NCI-H82 treated with DMSO at 0.1 percent for 48 hours (cell line): ENCODE measurements at regions not wholly inside any gene's neighbourhood (a gene's known extent, or its start where the extent isn't known, plus 50 kb on each side); places are given as distances from the start of the nearest gene placed in this dataset.

Experiments
- DNase-seq: peaks from one replicate; lab custom pipeline; 2025; ENCODE audit not compliant: unreplicated experiment; lab: John Stamatoyannopoulos, UW

GRCh38 chr10:53749439-53749838 lies 976.9 kb upstream of the MBL2 start:
- DNase-seq, result no peak

DNA sequence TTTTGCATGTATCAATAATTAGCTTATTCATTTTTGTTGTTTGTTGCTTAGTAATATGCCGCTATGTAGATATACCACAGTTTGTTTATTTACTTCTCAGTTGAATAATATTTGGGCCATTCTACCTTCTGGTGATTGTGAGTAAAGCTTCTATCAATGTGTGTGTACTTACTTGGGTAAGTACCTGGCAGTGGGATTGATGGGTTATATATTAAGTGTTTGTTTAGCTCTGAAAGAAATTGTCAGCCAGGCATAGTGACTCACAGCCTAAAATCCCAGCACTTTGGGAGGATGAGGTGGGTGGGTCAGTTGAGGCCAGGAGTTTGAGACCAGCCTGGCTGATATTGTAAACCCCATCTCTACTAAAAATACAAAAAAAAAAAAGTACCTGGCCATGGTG lies 975.7 kb upstream of the MBL2 start:
- no peak for DNase-seq

DNA sequence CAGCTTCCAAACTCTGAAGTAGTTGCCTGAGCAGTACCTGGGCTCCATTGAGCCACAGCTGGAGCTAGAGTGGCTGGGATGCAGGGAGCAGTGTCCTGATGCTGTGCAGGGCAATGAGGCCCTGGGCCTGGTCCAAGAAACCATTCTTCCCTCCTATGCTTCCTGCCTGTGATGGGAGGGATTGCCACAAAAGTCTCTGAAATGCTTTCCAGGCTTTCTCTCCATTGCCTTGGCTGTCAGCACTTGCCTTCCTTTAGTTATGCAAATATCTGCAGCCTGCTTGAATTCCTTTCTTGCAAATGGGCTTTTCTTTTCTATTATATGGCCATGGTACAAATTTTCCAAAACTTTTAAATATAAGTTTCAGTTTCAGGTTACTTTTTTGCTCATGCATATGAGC lies 972.2 kb upstream of the MBL2 start:
- DNase-seq, result no peak

- DNase-seq, result no peak
Observed at GRCh38 chr10:53744176-53744575, 971.6 kb upstream of the MBL2 start.

DNA sequence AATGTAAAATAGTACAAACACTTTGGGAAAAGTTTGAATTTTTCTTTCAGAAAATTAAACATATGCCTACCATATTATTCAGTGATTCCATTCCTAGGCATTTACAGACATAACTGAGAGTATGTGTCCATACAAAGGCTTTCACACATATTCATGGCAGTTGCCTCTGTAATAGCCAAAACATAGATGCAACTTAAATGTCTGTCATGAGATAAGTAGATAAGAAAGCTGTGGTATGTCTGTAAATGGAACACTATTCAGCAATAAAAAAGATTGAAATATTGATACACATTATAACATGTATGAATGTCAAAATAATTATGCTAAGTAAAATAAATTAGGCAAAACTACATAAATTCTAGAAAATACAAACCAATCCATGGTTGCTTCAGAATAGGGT lies 964.5 kb upstream of the MBL2 start:
- no peak for DNase-seq

- no peak for DNase-seq
Observed at GRCh38 chr10:53726921-53727320, 954.3 kb upstream of the MBL2 start.

GRCh38 chr10:53724581-53724980 lies 952.0 kb upstream of the MBL2 start:
- DNase-seq, result no peak

- DNase-seq, result no peak
Observed at GRCh38 chr10:53719658-53720057, 947.1 kb upstream of the MBL2 start.

GRCh38 chr10:53716156-53716555 lies 943.6 kb upstream of the MBL2 start:
- DNase-seq, result no peak

GRCh38 chr10:53713431-53713830 lies 940.8 kb upstream of the MBL2 start:
- no peak for DNase-seq

GRCh38 chr10:53702489-53702888 lies 929.9 kb upstream of the MBL2 start:
- DNase-seq, result no peak

GRCh38 chr10:53701213-53701612 lies 928.6 kb upstream of the MBL2 start:
- DNase-seq, result no peak

GRCh38 chr10:53700278-53700677 lies 927.7 kb upstream of the MBL2 start:
- no peak for DNase-seq

GRCh38 chr10:53699684-53700083 lies 927.1 kb upstream of the MBL2 start:
- DNase-seq, result no peak

DNA sequence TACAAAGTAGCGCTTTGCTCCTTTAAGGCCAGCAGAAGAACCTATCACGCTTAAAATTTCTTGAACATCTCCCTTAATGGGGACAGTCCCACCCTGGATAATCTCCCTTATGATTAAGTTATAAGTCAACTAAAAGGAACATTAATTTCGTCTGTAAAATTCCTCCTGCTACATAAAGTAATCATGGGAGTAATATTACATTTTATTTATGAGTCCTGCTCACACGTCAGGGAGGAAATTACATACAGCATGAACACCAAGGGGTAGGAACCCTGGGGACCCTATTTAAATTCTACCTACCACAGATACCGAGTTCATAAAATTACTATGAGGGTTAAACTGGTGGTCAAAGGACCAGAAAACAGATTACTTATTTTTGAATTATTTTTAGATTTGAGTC lies 926.6 kb upstream of the MBL2 start:
- DNase-seq, result no peak

GRCh38 chr10:53697038-53697437 lies 924.5 kb upstream of the MBL2 start:
- DNase-seq, result no peak

DNA sequence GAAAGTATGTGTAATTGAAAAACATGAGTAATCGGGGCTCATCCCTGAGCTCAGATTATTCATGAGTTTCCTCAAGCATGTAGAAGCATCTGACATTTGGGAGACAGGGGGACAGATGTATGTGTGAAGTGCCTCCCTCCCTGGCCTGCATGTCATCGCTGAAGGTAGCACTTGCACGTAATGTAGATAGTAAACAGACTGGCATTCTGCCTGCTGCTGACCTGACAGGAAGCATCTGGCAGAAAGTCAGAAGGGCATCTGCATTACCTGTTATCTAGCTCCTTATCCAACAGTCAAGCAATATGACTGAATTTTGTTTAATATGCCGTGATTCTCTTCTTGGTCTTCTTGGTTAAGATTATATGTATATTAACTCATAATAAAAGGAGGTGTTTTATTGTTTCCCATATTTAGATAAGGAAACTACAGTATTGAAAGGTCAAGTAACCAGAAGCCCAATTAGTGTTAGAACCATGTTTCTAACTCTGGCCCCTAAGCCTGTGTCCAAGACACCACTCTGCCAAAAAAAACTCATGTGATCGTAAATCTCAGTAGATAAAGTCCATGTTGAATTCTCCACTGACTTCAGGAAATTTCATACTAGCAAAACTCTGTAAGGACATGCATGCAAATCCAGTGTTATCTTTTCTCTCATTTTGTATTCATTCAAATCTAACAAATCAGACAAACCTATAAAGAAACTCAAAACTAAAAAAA lies 918.1 kb upstream of the MBL2 start:
- DNase-seq, result no peak

GRCh38 chr10:53687800-53688199 lies 915.2 kb upstream of the MBL2 start:
- DNase-seq, result no peak

GRCh38 chr10:53682885-53683284 lies 910.3 kb upstream of the MBL2 start:
- no peak for DNase-seq

DNA sequence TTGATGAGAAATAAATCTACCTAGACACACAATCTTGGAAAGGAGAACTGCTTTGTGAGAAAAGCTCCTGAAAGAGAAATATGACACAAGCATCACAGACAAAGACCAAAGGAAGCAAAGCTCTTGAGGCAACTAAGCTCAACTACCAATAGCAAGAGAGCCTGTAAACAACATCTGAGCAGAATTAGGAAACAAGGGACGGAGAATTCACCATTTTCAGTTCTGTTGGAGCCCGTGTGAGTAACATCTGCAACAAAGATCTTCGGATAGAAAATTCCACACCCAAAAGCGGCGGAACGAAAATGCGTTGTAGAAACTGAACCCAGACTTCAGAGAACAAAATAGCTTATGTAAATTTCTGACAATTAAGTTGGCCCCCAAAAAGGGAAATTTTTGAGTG lies 909.9 kb upstream of the MBL2 start:
- no peak for DNase-seq

DNA sequence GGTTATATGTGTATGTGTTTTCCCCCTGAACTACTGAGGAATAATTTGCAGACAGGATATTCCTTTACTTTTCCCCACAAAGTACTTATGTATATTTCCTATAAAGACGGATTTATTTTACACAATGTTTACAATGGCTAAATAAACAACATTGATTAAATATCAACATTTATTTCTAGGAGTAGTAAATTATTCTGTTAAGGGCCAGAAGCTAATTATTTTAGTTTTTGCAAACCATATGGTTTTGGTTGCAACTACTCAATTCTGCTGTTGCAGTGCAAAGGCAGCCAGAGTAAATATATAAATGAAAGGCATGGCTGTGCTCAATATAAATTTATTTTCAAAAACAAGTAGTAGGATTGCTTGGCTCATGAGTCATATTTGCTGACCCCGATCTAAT lies 907.1 kb upstream of the MBL2 start:
- DNase-seq, result no peak

- no peak for DNase-seq
Observed at GRCh38 chr10:53675177-53675576, 902.6 kb upstream of the MBL2 start.

- no peak for DNase-seq
Observed at GRCh38 chr10:53667063-53667462, 894.5 kb upstream of the MBL2 start.
